HUDEP-2 (cell line): ENCODE measurements at regions not wholly inside any gene's neighbourhood (a gene's known extent, or its start where the extent isn't known, plus 50 kb on each side); places are given as distances from the start of the nearest gene placed in this dataset.

Experiments used
- DNase-seq, 76 experiments: peaks; one replicate each; lab custom pipeline; 2025; ENCODE audit not compliant: unreplicated experiment in 76 of 76; lab: John Stamatoyannopoulos, UW

- no peak for DNase-seq
Measured at GRCh38 chr3:18648159-18648558, 223.0 kb upstream of the SATB1 start.

GRCh38 chr3:18645619-18646018, 220.5 kb upstream of the SATB1 start:
- DNase-seq, result no peak

GRCh38 chr3:18643281-18643680, 218.1 kb upstream of the SATB1 start:
- DNase-seq, result no peak

- no peak for DNase-seq
Measured at GRCh38 chr3:18641916-18642315, 216.8 kb upstream of the SATB1 start.

- no peak for DNase-seq
Measured at GRCh38 chr3:18635215-18635614, 210.1 kb upstream of the SATB1 start.

- DNase-seq, result no peak
Measured at GRCh38 chr3:18634461-18634860, 209.3 kb upstream of the SATB1 start.

- no peak for DNase-seq
Measured at GRCh38 chr3:18633002-18633401, 207.9 kb upstream of the SATB1 start.

- no peak for DNase-seq
Measured at GRCh38 chr3:18630295-18630694, 205.2 kb upstream of the SATB1 start.

- DNase-seq, result no peak
Measured at GRCh38 chr3:18625085-18625484, 199.9 kb upstream of the SATB1 start.

- DNase-seq, result no peak
Measured at GRCh38 chr3:18623220-18623619, 198.1 kb upstream of the SATB1 start.

GRCh38 chr3:18618723-18619122, 193.6 kb upstream of the SATB1 start:
- no peak for DNase-seq

GRCh38 chr3:18611991-18612390, 186.9 kb upstream of the SATB1 start:
- DNase-seq, result no peak

GRCh38 chr3:18609187-18609586, 184.0 kb upstream of the SATB1 start:
- DNase-seq, result no peak

- DNase-seq, result no peak
Measured at GRCh38 chr3:18597919-18598318, 172.8 kb upstream of the SATB1 start.

- DNase-seq, result no peak
Measured at GRCh38 chr3:18593231-18593630, 168.1 kb upstream of the SATB1 start.

- no peak for DNase-seq
Measured at GRCh38 chr3:18591120-18591519, 166.0 kb upstream of the SATB1 start.

- no peak for DNase-seq
Measured at GRCh38 chr3:18586076-18586475, 160.9 kb upstream of the SATB1 start.

- DNase-seq, result no peak
Measured at GRCh38 chr3:18585004-18585968, 160.1 kb upstream of the SATB1 start.

- peak in 1 of 76 experiments; percentile 0 for DNase-seq
Measured at GRCh38 chr3:18580268-18580667, 155.1 kb upstream of the SATB1 start.

- no peak for DNase-seq
Measured at GRCh38 chr3:18579661-18580060, 154.5 kb upstream of the SATB1 start.

GRCh38 chr3:18575573-18575972, 150.4 kb upstream of the SATB1 start:
- DNase-seq, result no peak

GRCh38 chr3:18572809-18573208, 147.7 kb upstream of the SATB1 start:
- DNase-seq, result no peak
